ENCODE measurements at regions not wholly inside any gene's neighbourhood (a gene's known extent, or its start where the extent isn't known, plus 50 kb on each side); places are given as distances from the start of the nearest gene placed in this dataset.

- POLR2A ChIA-PET = interaction anchor here (0.8 kb wide), 1 partner anchor 117 kb away, joined by 3 read pairs; no protein-coding TSS in a partner anchor
- no peak for DNase-seq (ENCODE audit: extremely low spot score)
- TF ChIP-seq FOXM1 (IDR thresholded peaks at IDR 0.05; ENCODE audit: borderline replicate concordance) (no peak), NFRKB (IDR thresholded peaks at IDR 0.05) (no peak), FOXK2 (IDR thresholded peaks at IDR 0.05) (no peak)
- CTCF ChIA-PET = interaction anchor here (1.2 kb wide), 1 partner anchor 151 kb away, joined by 4 read pairs; no protein-coding TSS in a partner anchor
Measured at GRCh38 chr6:43924222-43924702, 154.3 kb downstream of the VEGFA start.

- DNase-seq (ENCODE audit: extremely low spot score) = no peak
Measured at GRCh38 chr6:43923376-43924221, 153.6 kb downstream of the VEGFA start.

GRCh38 chr6:43922426-43923375 is 152.7 kb downstream of the VEGFA start:
- DNase-seq (ENCODE audit: extremely low spot score) = no peak
- TF ChIP-seq BHLHE40 (IDR thresholded peaks at IDR 0.05; ENCODE audit: borderline replicate concordance) (no peak), FOXA1 (IDR thresholded peaks at IDR 0.05) (no peak), PKNOX1 (IDR thresholded peaks at IDR 0.05) (peak; percentile 19; the same call in 1 of the 2 replicates), ELF4 (IDR thresholded peaks at IDR 0.05) (no peak), L3MBTL2 (conservative IDR thresholded peaks at IDR 0.05) (no peak), ZNF384 (IDR thresholded peaks at IDR 0.05) (no peak), FOXM1 (IDR thresholded peaks at IDR 0.05; ENCODE audit: borderline replicate concordance) (no peak)
- POLR2A ChIA-PET = no interaction called here
- CTCF ChIA-PET = interaction anchor here (0.6 kb wide), 1 partner anchor 962 kb away, joined by 3 read pairs; no protein-coding TSS in a partner anchor

More at GRCh38 chr6:43923376-43924221, 153.6 kb downstream of the VEGFA start:
- no peak for TF ChIP-seq HDGF (IDR thresholded peaks at IDR 0.05; ENCODE audit: borderline replicate concordance)
- POLR2A ChIA-PET = no interaction called here
- CTCF ChIA-PET = interaction anchor here (1.2 kb wide), 1 partner anchor 151 kb away, joined by 4 read pairs; no protein-coding TSS in a partner anchor

- POLR2A ChIA-PET = no interaction called here
- no peak for DNase-seq (ENCODE audit: extremely low spot score)
- TF ChIP-seq TARDBP (IDR thresholded peaks at IDR 0.05) (no peak), NFRKB (IDR thresholded peaks at IDR 0.05) (no peak), FOXM1 (IDR thresholded peaks at IDR 0.05; ENCODE audit: borderline replicate concordance) (no peak), CTBP1 (IDR thresholded peaks at IDR 0.05; ENCODE audit: borderline replicate concordance) (no peak), SP1 (IDR thresholded peaks at IDR 0.05) (no peak), ZNF384 (IDR thresholded peaks at IDR 0.05) (no peak), PKNOX1 (IDR thresholded peaks at IDR 0.05) (no peak), BHLHE40 (IDR thresholded peaks at IDR 0.05; ENCODE audit: borderline replicate concordance) (no peak), FOXK2 (IDR thresholded peaks at IDR 0.05) (no peak), SUZ12 (IDR thresholded peaks at IDR 0.05) (no peak), L3MBTL2 (conservative IDR thresholded peaks at IDR 0.05) (no peak), HDGF (IDR thresholded peaks at IDR 0.05; ENCODE audit: borderline replicate concordance) (no peak), ELF4 (IDR thresholded peaks at IDR 0.05) (no peak), ARNT (IDR thresholded peaks at IDR 0.05) (no peak), FOXA1 (IDR thresholded peaks at IDR 0.05) (no peak), LEF1 (IDR thresholded peaks at IDR 0.05; ENCODE audit: borderline replicate concordance) (no peak)
Measured at GRCh38 chr6:43921548-43922425, 151.8 kb downstream of the VEGFA start.

GRCh38 chr6:43921039-43921438 is 151.0 kb downstream of the VEGFA start:
- ChIA-PET CTCF (interaction anchor here (0.7 kb wide), 1 partner anchor 147 kb away, joined by 3 read pairs; no protein-coding TSS in a partner anchor), POLR2A (no interaction called here)
- no peak for DNase-seq (ENCODE audit: extremely low spot score)
- no peak for TF ChIP-seq L3MBTL2 (conservative IDR thresholded peaks at IDR 0.05)
- no peak for TF ChIP-seq FOXM1 (IDR thresholded peaks at IDR 0.05; ENCODE audit: borderline replicate concordance)
- no peak for TF ChIP-seq FOXK2 (IDR thresholded peaks at IDR 0.05)
- TF ChIP-seq PKNOX1 (IDR thresholded peaks at IDR 0.05) = no peak
- TF ChIP-seq FOXA1 (IDR thresholded peaks at IDR 0.05) = no peak
- no peak for TF ChIP-seq SP1 (IDR thresholded peaks at IDR 0.05)
- no peak for TF ChIP-seq NFRKB (IDR thresholded peaks at IDR 0.05)
- TF ChIP-seq SUZ12 (IDR thresholded peaks at IDR 0.05) = no peak
- no peak for TF ChIP-seq BHLHE40 (IDR thresholded peaks at IDR 0.05; ENCODE audit: borderline replicate concordance)
- TF ChIP-seq ZNF384 (IDR thresholded peaks at IDR 0.05) = no peak

More at GRCh38 chr6:43921548-43922425, 151.8 kb downstream of the VEGFA start:
- CTCF ChIA-PET = interaction anchor here (0.6 kb wide), 1 partner anchor 961 kb away, joined by 3 read pairs; no protein-coding TSS in a partner anchor
